GM23248 (cell line): ENCODE measurements at regions not wholly inside any gene's neighbourhood (a gene's known extent, or its start where the extent isn't known, plus 50 kb on each side); places are given as distances from the start of the nearest gene placed in this dataset.

Experiments
- EZH2 ChIP-seq: fragments of 200-600 bp; sonication (generic); IDR thresholded peaks from 2 replicates; pipeline ENCODE4 v1.6.1; 2018; ENCODE audit warnings: antibody characterized with exemption, mild to moderate bottlenecking; ENCODE audit not compliant: insufficient read depth, poor library complexity, severe bottlenecking
- EZH2phosphoT487 ChIP-seq: fragments of 200-600 bp; sonication (generic); IDR thresholded peaks from 2 replicates; pipeline ENCODE4 v1.6.1; 2018; ENCODE audit warnings: antibody characterized with exemption, moderate library complexity, mild to moderate bottlenecking, low read depth; ENCODE audit not compliant: insufficient read depth

DNA sequence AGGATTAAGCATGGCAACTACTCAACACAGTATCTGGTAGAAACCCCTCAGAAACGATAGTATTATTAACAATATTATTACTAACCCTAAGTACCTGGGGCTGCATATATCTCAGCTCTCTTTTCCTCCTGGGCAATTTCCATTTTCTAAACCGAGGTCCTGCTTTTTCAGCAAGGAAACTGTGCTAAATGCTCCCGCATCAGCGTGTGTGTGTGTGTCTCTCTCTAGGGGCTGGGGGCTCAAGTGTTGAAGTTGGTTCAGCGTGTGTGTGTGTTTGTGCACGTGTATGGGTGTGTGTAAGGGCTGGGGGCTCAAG, 169.3 kb upstream of the MAF start:
- no peak for TF ChIP-seq EZH2
- TF ChIP-seq EZH2phosphoT487 = no peak
